GM19351 (cell line): ENCODE measurements at regions not wholly inside any gene's neighbourhood (a gene's known extent, or its start where the extent isn't known, plus 50 kb on each side); places are given as distances from the start of the nearest gene placed in this dataset.

Experiments used
- ATAC-seq: cut with Tn5 transposase; IDR thresholded peaks from one replicate; pipeline ENCODE4 v1.9.1; 2021; ENCODE audit warnings: mild to moderate bottlenecking, moderate library complexity; ENCODE audit not compliant: unreplicated experiment

GRCh38 chr3:76402926-76403325 is 617.6 kb upstream of the ZNF717 start:
- no peak for ATAC-seq

GRCh38 chr3:76403556-76403955 is 618.2 kb upstream of the ZNF717 start:
- no peak for ATAC-seq

GRCh38 chr3:76405196-76405595 is 619.8 kb upstream of the ZNF717 start:
- no peak for ATAC-seq

GRCh38 chr3:76410762-76411281 is 625.5 kb upstream of the ZNF717 start:
- no peak for ATAC-seq

- ATAC-seq: no peak
Measured at GRCh38 chr3:76415384-76415783, 624.5 kb upstream of the ROBO2 start.

- ATAC-seq: no peak
Measured at GRCh38 chr3:76429581-76430177, 610.2 kb upstream of the ROBO2 start.

- no peak for ATAC-seq
Measured at GRCh38 chr3:76432396-76432795, 607.5 kb upstream of the ROBO2 start.

GRCh38 chr3:76436894-76437293 is 603.0 kb upstream of the ROBO2 start:
- ATAC-seq: no peak

GRCh38 chr3:76438971-76439370 is 600.9 kb upstream of the ROBO2 start:
- no peak for ATAC-seq

GRCh38 chr3:76442374-76442915 is 597.5 kb upstream of the ROBO2 start:
- no peak for ATAC-seq

GRCh38 chr3:76456322-76456721 is 583.6 kb upstream of the ROBO2 start:
- no peak for ATAC-seq

GRCh38 chr3:76463501-76463900 is 576.4 kb upstream of the ROBO2 start:
- ATAC-seq: no peak

GRCh38 chr3:76470285-76470684 is 569.6 kb upstream of the ROBO2 start:
- ATAC-seq: no peak

- no peak for ATAC-seq
Measured at GRCh38 chr3:76474632-76475031, 565.3 kb upstream of the ROBO2 start.

GRCh38 chr3:76479161-76479650 is 560.7 kb upstream of the ROBO2 start:
- no peak for ATAC-seq

- ATAC-seq: no peak
Measured at GRCh38 chr3:76482510-76482909, 557.4 kb upstream of the ROBO2 start.

- ATAC-seq: no peak
Measured at GRCh38 chr3:76487446-76487845, 552.5 kb upstream of the ROBO2 start.

- ATAC-seq: no peak
Measured at GRCh38 chr3:76490064-76490463, 549.8 kb upstream of the ROBO2 start.

- ATAC-seq: no peak
Measured at GRCh38 chr3:76495216-76495615, 544.7 kb upstream of the ROBO2 start.

- ATAC-seq: no peak
Measured at GRCh38 chr3:76497636-76498035, 542.3 kb upstream of the ROBO2 start.

- no peak for ATAC-seq
Measured at GRCh38 chr3:76500746-76501275, 539.1 kb upstream of the ROBO2 start.

- ATAC-seq: no peak
Measured at GRCh38 chr3:76501315-76501714, 538.6 kb upstream of the ROBO2 start.
